SKM-1 (cell line): ENCODE measurements at regions not wholly inside any gene's neighbourhood (a gene's known extent, or its start where the extent isn't known, plus 50 kb on each side); places are given as distances from the start of the nearest gene placed in this dataset.
"Not testable (repeated sequence)": the region's sequence is repeated elsewhere in the genome, so short reads cannot be mapped to it uniquely, and the experiment has no call there.

Experiments used
- DNase-seq: peaks from one replicate; lab custom pipeline; 2025; ENCODE audit not compliant: unreplicated experiment; lab: John Stamatoyannopoulos, UW

- DNase-seq = no peak
Observed at GRCh38 chr17:70564006-70564620, 394.8 kb downstream of the KCNJ2 start.

- no peak for DNase-seq
Observed at GRCh38 chr17:70569128-70569527, 399.8 kb downstream of the KCNJ2 start.

- no peak for DNase-seq
Observed at GRCh38 chr17:70577456-70577855, 408.1 kb downstream of the KCNJ2 start.

GRCh38 chr17:70581459-70581858, 412.1 kb downstream of the KCNJ2 start:
- DNase-seq = no peak

GRCh38 chr17:70582777-70583176, 413.4 kb downstream of the KCNJ2 start:
- no peak for DNase-seq

GRCh38 chr17:70584255-70584654, 414.9 kb downstream of the KCNJ2 start:
- no peak for DNase-seq

GRCh38 chr17:70588003-70588402, 418.7 kb downstream of the KCNJ2 start:
- no peak for DNase-seq

- DNase-seq = no peak
Observed at GRCh38 chr17:70597774-70598173, 428.4 kb downstream of the KCNJ2 start.

GRCh38 chr17:70599198-70599597, 429.9 kb downstream of the KCNJ2 start:
- DNase-seq = no peak

- not testable (repeated sequence) for DNase-seq
Observed at GRCh38 chr17:70599945-70600344, 430.6 kb downstream of the KCNJ2 start.

- no peak for DNase-seq
Observed at GRCh38 chr17:70603226-70603625, 433.9 kb downstream of the KCNJ2 start.

- no peak for DNase-seq
Observed at GRCh38 chr17:70604854-70605253, 435.5 kb downstream of the KCNJ2 start.

- DNase-seq = no peak
Observed at GRCh38 chr17:70606086-70606485, 436.8 kb downstream of the KCNJ2 start.

- DNase-seq = no peak
Observed at GRCh38 chr17:70608193-70608592, 438.9 kb downstream of the KCNJ2 start.

- no peak for DNase-seq
Observed at GRCh38 chr17:70608957-70609356, 439.6 kb downstream of the KCNJ2 start.

GRCh38 chr17:70609566-70609965, 440.2 kb downstream of the KCNJ2 start:
- no peak for DNase-seq

- no peak for DNase-seq
Observed at GRCh38 chr17:70610161-70610560, 440.8 kb downstream of the KCNJ2 start.

- DNase-seq = no peak
Observed at GRCh38 chr17:70613681-70614080, 444.3 kb downstream of the KCNJ2 start.

- DNase-seq = no peak
Observed at GRCh38 chr17:70615831-70616230, 446.5 kb downstream of the KCNJ2 start.

- DNase-seq = no peak
Observed at GRCh38 chr17:70618641-70619040, 449.3 kb downstream of the KCNJ2 start.

GRCh38 chr17:70621566-70621965, 452.2 kb downstream of the KCNJ2 start:
- DNase-seq = no peak

- no peak for DNase-seq
Observed at GRCh38 chr17:70622368-70623260, 453.3 kb downstream of the KCNJ2 start.
